Testis (tissue), 2 donors: ENCODE measurements at regions not wholly inside any gene's neighbourhood (a gene's known extent, or its start where the extent isn't known, plus 50 kb on each side); places are given as distances from the start of the nearest gene placed in this dataset.

Experiments used
- DNase-seq: peaks from one replicate; pipeline ENCODE4 v3.0.0-alpha.2; 2019
- H3K27ac ChIP-seq, 2 donors: fragments of 200-600 bp; sonication (generic); one replicate each; pipeline ENCODE4 v1.5.1; 2019
- H3K27me3 ChIP-seq: fragments of 200-600 bp; sonication (generic); one replicate; pipeline ENCODE4 v1.5.1; 2019
- H3K36me3 ChIP-seq: fragments of 200-600 bp; sonication (generic); one replicate; pipeline ENCODE4 v1.5.1; 2017; ENCODE audit warnings: low read depth; ENCODE audit errors: missing control alignments
- H3K4me1 ChIP-seq: fragments of 200-600 bp; sonication (generic); one replicate; pipeline ENCODE4 v1.5.1; 2019
- H3K4me3 ChIP-seq, 2 donors: fragments of 200-600 bp; sonication (generic); one replicate each; pipeline ENCODE4 v1.5.1; 2017 to 2019
- H3K9me3 ChIP-seq: fragments of 200-600 bp; sonication (generic); one replicate; pipeline ENCODE4 v1.5.1; 2017
- POLR2A ChIP-seq: fragments of 450-650 bp; IDR thresholded peaks from one replicate; pipeline ENCODE4 v1.6.1; 2017; ENCODE audit warnings: antibody characterized with exemption, mild to moderate bottlenecking, moderate library complexity
- WGBS, 2 donors: methylation state at CpG; one replicate each; pipeline ENCODE4 v1.1.5; 2018; 5-methylcytosine and 5-hydroxymethylcytosine counted together
- intact Hi-C: fragments of 100-400 bp; cut with DNase I; formaldehyde crosslinking; loops from one replicate; pipeline ENCODE4 v1.15.1; 2023; ENCODE audit warnings: low total_unique reads
- TF ChIP-seq, protein P1 (sequence below), 3 experiments: fragments of 450-650 bp in 2 of 3; fragments of 200-600 bp in 1 of 3; sonication (generic) in 1 of 3; IDR thresholded peaks; one replicate each; pipeline ENCODE4 v1.5.1; 2016 to 2019; ENCODE audit warnings: antibody characterized with exemption in 3 of 3, mild to moderate bottlenecking in 2 of 3, moderate library complexity in 1 of 3

DNA sequence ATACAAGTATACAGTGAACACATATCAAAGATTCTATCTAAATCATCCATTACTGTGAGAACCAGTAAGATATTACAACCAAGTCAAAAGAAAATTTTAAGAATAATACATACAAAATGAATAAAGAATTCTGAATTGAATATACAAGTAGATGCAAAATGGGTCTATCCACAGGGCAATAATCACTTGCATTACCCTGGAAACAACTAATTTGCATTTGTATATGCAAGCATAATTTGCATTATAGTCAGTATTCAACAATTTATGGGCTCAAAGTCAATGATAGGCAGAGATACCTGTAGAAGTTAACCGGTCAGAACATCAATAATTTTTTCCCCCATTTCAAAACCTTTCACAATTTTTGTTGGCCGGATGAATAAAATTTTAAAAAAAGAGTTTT, 512.2 kb upstream of the ALCAM start:
- intact Hi-C loops = no loop called here
- H3K4me1 ChIP-seq = no peaks in the 10 kb centered on the region
- H3K4me3 ChIP-seq = no peak overlapping the region
- 86 to 92% methylated on average over 2 of the region's 2 CpGs for WGBS, 2 donors
- no peaks in the 10 kb centered on the region for H3K27me3 ChIP-seq
- H3K36me3 ChIP-seq = no peaks in the 10 kb centered on the region
- H3K9me3 ChIP-seq = no peaks in the 10 kb centered on the region
- DNase-seq = no peak
- TF ChIP-seq POLR2A = no peak
- TF ChIP-seq, protein P1, sequence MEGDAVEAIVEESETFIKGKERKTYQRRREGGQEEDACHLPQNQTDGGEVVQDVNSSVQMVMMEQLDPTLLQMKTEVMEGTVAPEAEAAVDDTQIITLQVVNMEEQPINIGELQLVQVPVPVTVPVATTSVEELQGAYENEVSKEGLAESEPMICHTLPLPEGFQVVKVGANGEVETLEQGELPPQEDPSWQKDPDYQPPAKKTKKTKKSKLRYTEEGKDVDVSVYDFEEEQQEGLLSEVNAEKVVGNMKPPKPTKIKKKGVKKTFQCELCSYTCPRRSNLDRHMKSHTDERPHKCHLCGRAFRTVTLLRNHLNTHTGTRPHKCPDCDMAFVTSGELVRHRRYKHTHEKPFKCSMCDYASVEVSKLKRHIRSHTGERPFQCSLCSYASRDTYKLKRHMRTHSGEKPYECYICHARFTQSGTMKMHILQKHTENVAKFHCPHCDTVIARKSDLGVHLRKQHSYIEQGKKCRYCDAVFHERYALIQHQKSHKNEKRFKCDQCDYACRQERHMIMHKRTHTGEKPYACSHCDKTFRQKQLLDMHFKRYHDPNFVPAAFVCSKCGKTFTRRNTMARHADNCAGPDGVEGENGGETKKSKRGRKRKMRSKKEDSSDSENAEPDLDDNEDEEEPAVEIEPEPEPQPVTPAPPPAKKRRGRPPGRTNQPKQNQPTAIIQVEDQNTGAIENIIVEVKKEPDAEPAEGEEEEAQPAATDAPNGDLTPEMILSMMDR (IDR thresholded peaks at IDR 0.05) = no peak
- H3K27ac ChIP-seq = no peak overlapping the region

DNA sequence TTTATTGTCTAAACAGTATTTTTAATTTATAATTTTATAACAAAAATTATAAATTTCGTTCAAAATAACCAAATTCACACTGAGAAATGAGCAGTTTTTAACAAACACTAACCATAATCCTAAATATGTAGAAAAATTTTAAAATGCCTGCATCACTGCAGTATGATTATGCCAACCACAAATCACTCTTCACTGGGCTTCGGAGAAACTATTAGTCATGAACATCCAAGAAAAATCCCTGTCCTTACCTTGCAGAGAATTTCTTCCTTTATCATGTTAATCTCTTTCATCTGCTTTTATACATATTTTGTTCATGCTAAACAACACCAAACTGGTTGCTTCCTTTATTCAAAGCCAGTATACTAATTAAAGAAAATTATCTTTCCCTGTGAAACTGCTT, 511.0 kb upstream of the ALCAM start:
- H3K27ac ChIP-seq = no peak overlapping the region
- no peaks in the 10 kb centered on the region for H3K9me3 ChIP-seq
- H3K4me3 ChIP-seq = no peak overlapping the region
- intact Hi-C loops = no loop called here
- WGBS, 2 donors = 70 to 85% methylated on average over 2 of the region's 2 CpGs
- H3K27me3 ChIP-seq = no peaks in the 10 kb centered on the region
- H3K4me1 ChIP-seq = no peaks in the 10 kb centered on the region
- H3K36me3 ChIP-seq = no peaks in the 10 kb centered on the region
- no peak for DNase-seq
- no peak for TF ChIP-seq POLR2A

DNA sequence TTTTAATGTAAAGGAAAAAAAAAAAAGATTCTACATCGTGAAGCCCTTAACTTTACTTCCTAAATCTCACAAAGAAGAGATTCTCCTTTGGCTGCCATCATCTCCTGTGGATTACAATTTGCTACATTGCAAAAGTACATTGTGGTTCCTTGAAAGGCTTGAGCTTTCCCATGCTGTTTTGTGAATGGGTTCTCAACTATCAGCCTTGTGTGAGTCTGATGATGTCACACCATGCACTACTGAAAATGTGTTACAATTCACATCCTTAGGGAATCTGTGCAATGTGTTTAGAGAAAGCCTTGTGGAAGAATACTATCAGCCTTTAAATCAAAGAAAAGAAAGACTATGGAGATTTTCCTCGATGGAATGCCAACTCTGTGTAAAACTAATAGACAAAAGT, 510.0 kb upstream of the ALCAM start:
- Histone ChIP-seq H3K4me3 (no peak overlapping the region), H3K4me1 (no peaks in the 10 kb centered on the region), H3K36me3 (no peaks in the 10 kb centered on the region), H3K27ac (no peak overlapping the region), H3K27me3 (no peaks in the 10 kb centered on the region), H3K9me3 (no peaks in the 10 kb centered on the region)
- intact Hi-C loops = no loop called here
- TF ChIP-seq POLR2A = no peak
- TF ChIP-seq, protein P1 (IDR thresholded peaks at IDR 0.05) = no peak
- DNase-seq = no peak
- WGBS, 2 donors = 43 to 53% methylated on average over 2 of the region's 2 CpGs

DNA sequence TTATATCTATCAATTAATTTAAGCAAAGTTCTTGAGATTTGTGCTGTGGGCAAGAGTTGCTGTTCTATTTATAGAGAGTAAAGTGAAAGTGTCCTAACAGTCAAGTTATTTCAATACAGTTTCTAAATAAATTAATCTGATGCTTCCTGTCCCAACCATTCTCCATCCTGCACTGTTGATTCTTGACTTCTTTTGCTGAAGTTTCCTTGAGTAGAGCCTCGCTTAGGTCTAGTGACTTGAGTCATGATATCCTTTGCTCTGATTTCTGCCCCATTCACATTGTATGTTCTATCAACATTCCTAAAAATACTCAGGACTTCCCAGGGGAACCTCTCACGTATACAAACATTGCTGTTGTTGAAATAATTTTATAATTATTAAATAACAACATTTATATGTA, 498.4 kb upstream of the ALCAM start:
- DNase-seq = no peak
- H3K4me1 ChIP-seq = no peaks in the 10 kb centered on the region
- H3K4me3 ChIP-seq = no peak overlapping the region
- H3K27ac ChIP-seq = no peak overlapping the region
- H3K27me3 ChIP-seq = no peaks in the 10 kb centered on the region
- intact Hi-C loops = no loop called here
- 85 to 93% methylated on average over 2 of the region's 2 CpGs for WGBS, 2 donors
- TF ChIP-seq, protein P1 (IDR thresholded peaks at IDR 0.05) = no peak
- TF ChIP-seq POLR2A = no peak
- H3K36me3 ChIP-seq = no peaks in the 10 kb centered on the region
- H3K9me3 ChIP-seq = no peaks in the 10 kb centered on the region

DNA sequence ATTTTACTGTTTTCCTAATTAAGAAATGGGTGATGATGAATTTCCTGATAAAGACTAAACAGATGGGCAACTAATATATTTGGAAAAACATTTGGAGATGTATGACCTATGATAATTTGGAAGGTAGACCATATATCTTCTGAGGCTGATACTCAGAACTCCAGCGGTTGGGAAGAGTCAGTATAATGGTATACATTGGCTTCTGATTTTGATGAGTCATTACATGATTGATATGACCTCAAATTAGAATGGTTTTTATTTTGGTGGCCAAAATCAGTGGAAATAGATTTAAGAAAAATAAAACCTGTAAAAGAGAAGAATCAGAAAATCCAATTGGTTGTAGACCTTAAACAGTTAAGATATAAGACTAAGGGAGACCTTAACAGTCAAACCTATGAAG, 496.4 kb upstream of the ALCAM start:
- no peak overlapping the region for H3K27ac ChIP-seq
- no peak for TF ChIP-seq POLR2A
- TF ChIP-seq, protein P1 (IDR thresholded peaks at IDR 0.05) = no peak
- no peak for DNase-seq
- H3K27me3 ChIP-seq = no peaks in the 10 kb centered on the region
- no peaks in the 10 kb centered on the region for H3K36me3 ChIP-seq
- no peaks in the 10 kb centered on the region for H3K4me1 ChIP-seq
- intact Hi-C loops = no loop called here
- no peak overlapping the region for H3K4me3 ChIP-seq
- no peaks in the 10 kb centered on the region for H3K9me3 ChIP-seq
- WGBS, 2 donors = 94 to 96% methylated on average over 1 of the region's 1 CpG
